Right forelimb (tissue), 1 donor: ENCODE measurements at regions not wholly inside any gene's neighbourhood (a gene's known extent, or its start where the extent isn't known, plus 50 kb on each side); places are given as distances from the start of the nearest gene placed in this dataset.
"Not testable (repeated sequence)": the region's sequence is repeated elsewhere in the genome, so short reads cannot be mapped to it uniquely, and the experiment has no call there.

ENCODE experiments used
- DNase-seq: peaks from one replicate; pipeline ENCODE4 v3.0.0-alpha.2; 2018

GRCh38 chr1:38204698-38205097 is 158.1 kb upstream of the POU3F1 start:
- DNase-seq, result no peak

DNA sequence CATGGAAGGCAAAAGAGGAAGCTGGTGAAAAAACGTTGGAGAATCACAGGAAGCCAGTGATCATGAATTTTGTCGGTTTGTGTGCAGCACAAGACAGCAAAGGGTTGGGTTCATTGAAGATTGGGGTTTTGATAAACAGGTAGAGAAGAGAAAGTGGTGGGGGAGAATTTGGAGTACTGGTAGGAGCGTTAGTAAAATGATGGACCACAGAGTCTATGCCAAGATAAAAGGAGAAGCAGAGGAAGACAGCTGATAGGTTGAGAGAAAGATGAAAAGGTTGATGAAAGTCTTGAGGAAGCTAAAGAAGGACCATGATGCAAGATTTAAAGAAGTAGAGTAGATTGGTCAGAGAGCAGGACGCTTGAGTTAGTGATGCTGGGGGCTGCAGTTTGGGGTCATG is 156.8 kb upstream of the POU3F1 start:
- no peak for DNase-seq

- no peak for DNase-seq
These were observed 154.8 kb upstream of the POU3F1 start for GRCh38 chr1:38201431-38201830.

DNA sequence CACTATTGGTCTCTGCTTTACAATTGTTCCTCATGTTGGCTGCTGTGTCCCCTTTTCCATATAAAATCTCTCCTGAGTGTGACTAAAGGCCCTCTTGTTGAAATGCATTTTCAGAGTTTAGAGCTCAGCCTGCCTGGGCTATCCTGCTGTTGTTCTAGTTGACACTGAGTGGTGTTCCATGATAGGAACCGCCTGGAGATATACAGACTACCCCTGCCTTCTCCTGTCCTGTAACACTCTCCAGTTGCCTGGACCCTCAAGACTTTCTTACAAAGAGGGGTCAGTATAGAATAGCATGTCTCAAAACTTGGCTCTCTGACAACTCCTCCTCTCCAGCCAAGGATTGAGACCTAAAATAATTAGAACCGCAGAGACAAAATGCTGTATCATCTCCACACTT is 152.0 kb upstream of the POU3F1 start:
- DNase-seq, result no peak

DNA sequence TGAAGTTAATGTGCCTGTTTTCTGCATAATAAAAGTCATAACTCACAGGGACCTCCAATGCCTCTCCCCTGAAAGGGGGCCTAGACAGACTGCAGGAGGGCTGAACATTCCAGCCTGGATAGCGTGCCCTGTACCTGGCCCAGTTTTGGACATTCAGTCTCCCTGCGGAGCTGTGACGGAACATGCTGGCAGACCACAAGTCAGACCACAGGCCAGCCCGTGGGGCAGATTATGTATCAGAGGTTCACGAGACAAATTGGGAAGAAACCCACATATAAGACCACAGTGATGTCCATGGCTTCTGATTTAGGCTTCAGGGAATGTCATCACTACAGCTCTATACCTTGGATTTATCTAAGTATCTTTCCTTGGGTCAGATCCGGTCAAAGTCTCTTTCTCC is 151.5 kb upstream of the POU3F1 start:
- no peak for DNase-seq

GRCh38 chr1:38197312-38198061 is 150.9 kb upstream of the POU3F1 start:
- no peak for DNase-seq

DNA sequence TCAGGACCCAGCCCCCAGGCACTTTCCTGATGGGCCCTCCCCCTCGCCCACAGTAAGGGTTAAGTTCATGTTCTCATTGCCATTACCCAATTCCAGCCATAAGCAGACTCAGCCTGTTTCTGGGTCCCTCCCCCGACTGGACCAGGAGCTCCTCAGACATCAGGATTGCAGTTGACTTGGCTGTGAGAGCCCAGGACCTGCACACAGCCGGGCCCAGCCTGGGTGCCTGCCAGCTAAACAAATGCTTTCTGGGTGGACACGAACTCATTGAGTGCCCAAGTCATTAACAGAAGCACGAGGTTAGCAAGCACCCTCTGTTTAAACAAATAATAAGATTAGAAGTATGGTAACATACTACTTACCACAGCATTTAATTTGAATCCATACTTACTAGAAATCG is 147.9 kb upstream of the POU3F1 start:
- DNase-seq, result no peak

- DNase-seq, result no peak
These were observed 146.4 kb upstream of the POU3F1 start for GRCh38 chr1:38193040-38193439.

- no peak for DNase-seq
These were observed 144.9 kb upstream of the POU3F1 start for GRCh38 chr1:38191461-38191860.

GRCh38 chr1:38190983-38191382 is 144.4 kb upstream of the POU3F1 start:
- no peak for DNase-seq

- DNase-seq, result no peak
These were observed 141.0 kb upstream of the POU3F1 start for GRCh38 chr1:38187552-38187951.

GRCh38 chr1:38186566-38186965 is 140.0 kb upstream of the POU3F1 start:
- no peak for DNase-seq

- no peak for DNase-seq
These were observed 139.3 kb upstream of the POU3F1 start for GRCh38 chr1:38185913-38186312.

GRCh38 chr1:38183747-38184146 is 137.2 kb upstream of the POU3F1 start:
- DNase-seq, result no peak

- DNase-seq, result no peak
These were observed 136.5 kb upstream of the POU3F1 start for GRCh38 chr1:38183096-38183495.

DNA sequence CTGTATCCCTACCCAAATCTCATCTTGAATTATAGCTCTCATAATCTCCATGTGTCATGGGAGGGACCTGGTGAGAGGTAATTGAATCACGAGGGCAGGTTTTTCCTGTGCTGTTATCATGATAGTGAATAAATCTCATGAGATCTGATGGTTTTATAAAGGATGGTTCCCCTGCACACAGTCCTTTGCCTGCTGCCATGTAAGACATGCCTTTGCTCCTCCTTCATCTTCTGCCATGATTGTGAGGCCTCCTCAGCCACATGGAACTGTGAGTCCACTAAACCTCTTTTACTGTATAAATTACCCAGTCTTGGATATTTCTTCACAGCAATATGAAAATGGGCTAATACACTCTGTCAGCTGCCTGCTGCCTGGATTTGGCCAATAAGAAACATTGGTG is 133.8 kb upstream of the POU3F1 start:
- not testable (repeated sequence) for DNase-seq

GRCh38 chr1:38179483-38179882 is 132.9 kb upstream of the POU3F1 start:
- no peak for DNase-seq

DNA sequence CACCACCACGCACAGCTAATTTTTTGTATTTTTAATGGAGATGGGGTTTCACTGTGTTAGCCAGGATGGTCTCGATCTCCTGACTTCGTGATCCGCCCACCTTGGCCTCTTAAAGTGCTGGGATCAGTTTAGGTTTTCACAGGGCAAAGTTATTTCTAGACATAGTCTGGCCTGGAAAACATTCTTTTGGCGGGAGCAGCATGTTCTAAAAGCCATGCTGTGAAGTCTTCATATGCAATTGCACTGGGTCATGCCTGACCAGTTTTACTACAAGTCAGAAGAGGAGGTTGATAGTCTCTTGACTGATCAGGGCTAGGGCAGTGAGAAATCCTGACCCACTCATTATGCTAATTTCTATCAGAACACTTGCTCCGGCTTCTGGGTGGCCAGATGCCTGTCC is 131.6 kb upstream of the POU3F1 start:
- DNase-seq, result no peak

- no peak for DNase-seq
These were observed 128.5 kb upstream of the POU3F1 start for GRCh38 chr1:38175121-38175520.

DNA sequence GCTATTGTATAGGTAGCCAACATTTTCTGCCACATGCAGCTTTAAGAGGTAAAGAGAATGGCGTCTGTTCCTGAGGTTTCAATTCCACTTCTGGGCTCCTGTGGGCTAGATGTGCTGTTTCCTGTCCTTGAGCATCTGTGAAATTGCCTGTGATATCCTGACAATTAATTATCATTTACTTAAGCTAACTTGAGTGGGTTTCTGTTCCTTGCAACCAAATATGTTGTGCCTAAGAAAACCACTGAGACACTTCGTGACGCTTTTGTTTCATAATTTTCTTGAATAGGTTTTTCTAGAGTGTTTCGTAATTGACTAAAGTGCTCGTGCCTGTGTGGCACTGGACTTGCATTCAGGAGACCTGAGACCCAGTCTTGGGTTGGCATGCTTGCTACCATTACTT is 127.3 kb upstream of the POU3F1 start:
- DNase-seq, result no peak

DNA sequence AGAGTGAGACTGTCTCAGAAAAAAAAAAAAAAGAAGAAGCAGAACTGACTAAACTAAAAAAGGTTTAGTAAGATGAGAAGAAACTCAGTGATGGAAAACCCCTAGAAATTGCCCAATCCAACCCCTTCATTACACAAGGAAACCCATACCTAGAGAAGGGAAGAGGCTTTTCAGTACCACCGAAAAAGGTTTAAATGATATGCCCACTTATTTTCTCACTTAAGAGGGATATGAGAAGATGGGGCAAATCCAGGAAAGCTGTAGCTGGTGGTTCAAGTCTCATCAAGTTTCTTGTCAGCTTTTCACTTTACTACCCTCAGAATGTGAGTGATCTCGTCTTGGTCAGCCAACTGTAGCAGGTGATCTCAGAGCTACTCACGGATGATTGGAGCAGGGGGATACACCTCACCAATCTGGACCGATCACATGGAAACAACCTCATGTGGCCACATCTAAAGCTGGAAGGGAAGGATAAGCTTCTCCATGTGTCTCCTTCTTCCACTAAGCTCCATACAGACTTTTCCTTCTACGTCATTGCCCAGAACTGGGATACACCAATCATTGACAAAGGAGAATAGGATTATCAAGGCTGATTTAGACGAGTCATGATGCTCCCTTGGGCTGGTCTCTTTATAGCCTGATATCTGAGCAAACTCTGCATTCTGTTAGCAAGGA is 126.7 kb upstream of the POU3F1 start:
- DNase-seq, result no peak

GRCh38 chr1:38169121-38169520 is 122.5 kb upstream of the POU3F1 start:
- no peak for DNase-seq

- no peak for DNase-seq
These were observed 121.8 kb upstream of the POU3F1 start for GRCh38 chr1:38168365-38168764.

GRCh38 chr1:38166461-38166860 is 119.9 kb upstream of the POU3F1 start:
- no peak for DNase-seq
